Muscle of leg (tissue), 3 donors: ENCODE measurements at regions not wholly inside any gene's neighbourhood (a gene's known extent, or its start where the extent isn't known, plus 50 kb on each side); places are given as distances from the start of the nearest gene placed in this dataset.

Source experiments
- DNase-seq: peaks from one replicate; pipeline ENCODE4 v3.0.0; 2013
- H3K27ac ChIP-seq: one replicate; pipeline ENCODE4 v1.5.1; 2013; ENCODE audit warnings: mild to moderate bottlenecking, low read length, control low read depth
- H3K27me3 ChIP-seq: one replicate; pipeline ENCODE4 v1.6.1; 2013; ENCODE audit warnings: low read length; ENCODE audit not compliant: control insufficient read depth, insufficient read depth
- H3K36me3 ChIP-seq: one replicate; pipeline ENCODE4 v1.6.1; 2013; ENCODE audit warnings: low read length; ENCODE audit not compliant: control insufficient read depth, insufficient read depth
- H3K4me1 ChIP-seq: one replicate; pipeline ENCODE4 v1.6.1; 2013; ENCODE audit warnings: low read length; ENCODE audit not compliant: control insufficient read depth, insufficient read depth
- H3K4me3 ChIP-seq: one replicate; pipeline ENCODE4 v1.5.1; 2013; ENCODE audit warnings: low read length, control low read depth
- H3K9me3 ChIP-seq: replicated peaks from 2 replicates; pipeline ENCODE4 v1.6.1; 2013; ENCODE audit warnings: low read depth, low read length; ENCODE audit not compliant: control insufficient read depth
- WGBS: methylation state at CpG from one replicate; pipeline ENCODE4 v1.1.5; 2013; ENCODE audit warnings: missing lambda C conversion rate; ENCODE audit not compliant: insufficient coverage; 5-methylcytosine and 5-hydroxymethylcytosine counted together

DNA sequence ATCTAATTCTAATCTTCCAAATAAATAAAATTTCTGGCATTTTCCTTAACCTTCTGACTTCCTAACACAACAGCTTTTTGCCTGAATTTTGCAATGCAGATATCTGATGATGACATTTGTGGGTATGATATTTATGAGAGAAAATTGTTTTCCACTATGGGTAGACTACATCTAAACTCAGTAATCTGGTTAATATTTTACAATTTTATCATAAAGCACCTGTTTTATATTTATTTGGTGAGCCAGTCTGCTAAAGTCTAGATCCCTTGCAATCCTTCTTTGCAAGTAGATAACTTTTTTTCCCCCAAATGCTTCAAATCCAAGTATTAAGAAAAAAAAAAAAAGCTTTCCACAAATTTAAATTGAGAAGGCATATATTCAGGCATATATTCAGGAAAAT, 246.2 kb upstream of the DAB2 start:
- H3K4me1 ChIP-seq: no peaks in the 10 kb centered on the region
- no peak overlapping the region for H3K4me3 ChIP-seq
- H3K9me3 ChIP-seq: no peaks in the 10 kb centered on the region
- DNase-seq: no peak
- no peak overlapping the region for H3K27ac ChIP-seq
- H3K36me3 ChIP-seq: no peaks in the 10 kb centered on the region
- no peaks in the 10 kb centered on the region for H3K27me3 ChIP-seq

DNA sequence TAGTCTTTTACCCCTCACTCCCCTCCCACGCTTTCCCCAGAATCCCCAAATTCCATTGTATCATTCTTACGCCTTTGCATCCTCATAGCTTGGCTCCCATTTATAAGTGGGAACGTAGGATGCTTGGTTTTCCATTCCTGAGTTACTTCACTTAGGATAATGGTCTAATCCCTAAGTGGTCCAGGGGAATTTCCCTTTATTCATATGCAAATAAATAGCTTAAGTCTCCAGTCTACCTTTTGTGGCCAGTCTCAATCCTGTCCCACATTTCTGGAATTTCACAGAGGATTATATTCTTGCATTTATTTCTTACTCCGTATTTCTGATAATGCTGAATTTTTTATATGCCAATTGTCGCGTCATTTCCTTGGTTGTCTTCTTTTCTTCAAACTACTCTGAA, 245.6 kb upstream of the DAB2 start:
- H3K9me3 ChIP-seq: no peaks in the 10 kb centered on the region
- no peak overlapping the region for H3K4me3 ChIP-seq
- H3K36me3 ChIP-seq: no peaks in the 10 kb centered on the region
- no CpG with 5 or more reads among the region's 6 CpGs for WGBS
- no peaks in the 10 kb centered on the region for H3K27me3 ChIP-seq
- no peak for DNase-seq
- no peak overlapping the region for H3K27ac ChIP-seq
- no peaks in the 10 kb centered on the region for H3K4me1 ChIP-seq

DNA sequence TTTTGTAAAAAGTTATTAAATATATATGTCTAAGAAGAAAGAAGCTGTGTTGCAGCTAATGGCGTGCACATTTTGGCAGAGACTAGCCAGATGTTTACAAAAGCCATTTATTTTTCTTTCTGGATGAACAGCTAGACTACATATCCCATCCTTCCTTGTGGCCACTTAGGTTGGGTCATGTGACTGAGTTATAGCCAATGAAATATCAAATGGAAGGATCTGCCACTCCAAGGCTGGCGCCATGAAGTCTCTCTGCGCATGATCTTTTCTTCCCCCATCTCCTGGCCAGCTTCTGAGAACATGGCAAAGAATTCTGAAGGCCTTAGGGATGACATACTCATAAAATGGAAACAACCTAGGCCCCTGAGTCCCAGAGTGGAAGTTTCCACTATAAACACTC, 244.2 kb upstream of the DAB2 start:
- WGBS: no CpG with 5 or more reads among the region's 3 CpGs
- no peak overlapping the region for H3K27ac ChIP-seq
- no peaks in the 10 kb centered on the region for H3K27me3 ChIP-seq
- no peak for DNase-seq
- no peaks in the 10 kb centered on the region for H3K9me3 ChIP-seq
- no peaks in the 10 kb centered on the region for H3K4me1 ChIP-seq
- no peaks in the 10 kb centered on the region for H3K36me3 ChIP-seq
- H3K4me3 ChIP-seq: no peak overlapping the region

DNA sequence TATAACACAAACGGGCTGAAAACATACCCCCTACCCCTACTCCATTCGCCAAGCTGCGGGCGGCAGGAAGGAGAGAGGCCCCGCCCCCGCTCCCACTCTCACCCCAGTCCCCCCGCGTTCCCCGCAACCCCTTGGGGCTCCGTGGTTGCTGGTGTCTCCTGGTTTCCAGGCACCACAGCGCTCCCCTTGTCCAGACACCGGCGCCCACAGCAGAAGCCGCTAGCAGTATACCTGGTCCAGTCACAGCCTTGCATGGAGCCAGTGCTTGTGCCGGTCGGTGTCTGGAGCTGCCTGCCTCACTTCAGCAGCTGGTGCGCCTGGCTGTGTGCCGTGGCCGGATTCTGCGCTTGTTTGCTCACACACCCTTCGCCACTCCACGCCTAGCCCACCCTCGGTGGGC, 240.5 kb upstream of the DAB2 start:
- DNase-seq: no peak
- WGBS: 95% methylated on average over 21 of the region's 23 CpGs
- H3K9me3 ChIP-seq: no peaks in the 10 kb centered on the region

DNA sequence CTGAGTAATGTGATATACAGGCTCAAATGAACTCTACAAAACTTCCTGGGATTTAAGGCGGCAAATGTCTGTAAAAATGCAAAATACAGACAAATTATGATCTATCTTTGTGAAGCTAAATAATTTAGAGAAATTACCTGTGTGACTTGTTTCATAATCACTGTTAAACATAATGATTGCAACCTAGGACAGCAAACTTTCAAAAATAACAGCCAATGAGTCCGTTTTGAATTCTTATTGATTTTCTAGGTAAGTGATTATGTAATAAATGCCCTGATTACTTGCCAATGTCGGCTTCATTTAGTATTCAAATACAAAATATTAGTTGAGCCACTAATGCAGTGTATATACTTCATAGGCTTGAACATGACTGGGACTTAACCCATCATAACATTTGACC, 238.2 kb upstream of the DAB2 start:
- no peaks in the 10 kb centered on the region for H3K27me3 ChIP-seq
- no peaks in the 10 kb centered on the region for H3K9me3 ChIP-seq
- no peaks in the 10 kb centered on the region for H3K4me1 ChIP-seq
- H3K27ac ChIP-seq: no peak overlapping the region
- DNase-seq: no peak
- WGBS: no CpG with 5 or more reads among the region's 3 CpGs
- no peak overlapping the region for H3K4me3 ChIP-seq
- H3K36me3 ChIP-seq: no peaks in the 10 kb centered on the region

More for the DNA sequence above, 240.5 kb upstream of the DAB2 start:
- Histone ChIP-seq H3K27me3 (no peaks in the 10 kb centered on the region), H3K4me3 (no peak overlapping the region), H3K27ac (no peak overlapping the region), H3K4me1 (no peaks in the 10 kb centered on the region), H3K36me3 (no peaks in the 10 kb centered on the region)

DNA sequence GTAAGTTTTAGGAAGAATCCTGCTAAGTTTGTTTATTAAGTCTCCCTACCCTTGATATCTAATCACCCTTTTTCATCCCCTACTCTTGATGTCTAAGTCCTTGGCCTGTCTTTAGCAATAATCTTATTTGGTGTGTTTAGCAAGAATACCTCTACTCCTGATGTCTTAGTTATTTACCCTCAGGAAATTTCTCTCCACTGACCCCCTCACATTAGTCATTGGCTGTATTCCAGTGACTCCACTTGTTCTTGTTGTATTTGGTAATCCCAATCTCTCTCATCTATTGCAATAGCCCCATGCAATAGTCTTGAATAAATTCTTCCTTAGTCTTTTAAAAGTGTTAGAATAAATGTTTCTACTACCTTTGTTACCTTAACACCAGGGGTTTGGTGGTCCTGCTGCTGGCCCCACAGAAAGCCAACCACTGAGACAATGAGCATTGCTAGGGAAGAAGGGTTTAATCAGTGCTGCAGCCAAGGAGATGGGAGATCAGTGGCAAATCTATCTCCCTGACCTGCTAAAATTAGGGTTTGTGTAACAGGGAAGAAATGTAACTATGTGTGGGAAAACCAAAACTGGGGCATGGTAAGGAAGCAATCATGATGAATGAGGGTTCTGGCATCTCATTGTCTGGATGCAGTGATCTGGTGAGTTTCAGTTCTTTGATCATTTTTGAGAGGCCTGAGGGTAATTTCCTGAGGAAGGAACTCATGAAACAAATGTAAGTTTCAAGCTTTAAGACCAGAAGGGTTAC, 236.4 kb upstream of the DAB2 start:
- Histone ChIP-seq H3K36me3 (no peaks in the 10 kb centered on the region), H3K27ac (no peak overlapping the region), H3K4me3 (no peak overlapping the region), H3K27me3 (no peaks in the 10 kb centered on the region), H3K4me1 (no peaks in the 10 kb centered on the region), H3K9me3 (no peaks in the 10 kb centered on the region)
- no peak for DNase-seq

DNA sequence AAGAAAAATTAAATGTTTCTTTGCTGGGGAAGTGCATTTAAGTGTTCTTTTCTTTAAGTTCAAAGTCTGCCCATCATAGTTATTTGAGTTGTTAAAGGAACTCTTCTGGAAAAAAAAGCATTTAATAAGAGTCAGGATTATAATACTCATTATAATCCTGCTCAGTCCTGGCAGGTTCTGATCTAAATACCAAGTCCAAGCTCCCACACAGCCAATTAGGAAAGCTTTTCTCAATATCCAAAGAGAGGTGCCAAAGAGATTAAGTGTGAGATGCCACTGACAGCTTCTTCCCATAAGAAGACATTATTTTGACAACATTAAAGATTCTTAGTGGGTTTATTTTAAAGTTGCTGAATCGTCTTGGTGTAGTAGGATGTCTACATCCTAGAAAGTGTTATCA, 235.2 kb upstream of the DAB2 start:
- WGBS: no CpG with 5 or more reads among the region's 1 CpG
- Histone ChIP-seq H3K27me3 (no peaks in the 10 kb centered on the region), H3K27ac (no peak overlapping the region), H3K4me3 (no peak overlapping the region), H3K9me3 (no peaks in the 10 kb centered on the region), H3K4me1 (no peaks in the 10 kb centered on the region), H3K36me3 (no peaks in the 10 kb centered on the region)
- DNase-seq: no peak

DNA sequence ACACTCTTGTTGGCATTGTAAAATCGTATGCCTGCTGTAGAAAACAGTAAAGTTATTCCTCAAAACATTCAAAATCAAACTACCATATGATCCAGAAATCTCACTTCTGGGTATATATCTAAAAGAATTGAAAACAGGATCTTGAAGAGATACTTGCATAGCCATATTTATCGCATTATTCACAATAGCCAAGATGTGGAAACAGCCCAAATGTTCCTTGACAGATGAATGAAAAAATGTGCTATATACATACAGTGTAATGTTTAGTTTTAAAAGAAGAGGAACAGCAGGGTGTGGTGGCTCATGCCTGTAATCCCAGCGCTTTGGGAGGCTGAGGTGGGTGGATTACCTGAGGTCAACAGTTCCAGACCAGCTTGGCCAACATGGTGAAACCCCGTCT, 234.1 kb upstream of the DAB2 start:
- Histone ChIP-seq H3K4me3 (no peak overlapping the region), H3K4me1 (no peaks in the 10 kb centered on the region), H3K36me3 (no peaks in the 10 kb centered on the region), H3K9me3 (no peaks in the 10 kb centered on the region), H3K27me3 (no peaks in the 10 kb centered on the region), H3K27ac (no peak overlapping the region)
- no CpG with 5 or more reads among the region's 4 CpGs for WGBS
- DNase-seq: no peak

DNA sequence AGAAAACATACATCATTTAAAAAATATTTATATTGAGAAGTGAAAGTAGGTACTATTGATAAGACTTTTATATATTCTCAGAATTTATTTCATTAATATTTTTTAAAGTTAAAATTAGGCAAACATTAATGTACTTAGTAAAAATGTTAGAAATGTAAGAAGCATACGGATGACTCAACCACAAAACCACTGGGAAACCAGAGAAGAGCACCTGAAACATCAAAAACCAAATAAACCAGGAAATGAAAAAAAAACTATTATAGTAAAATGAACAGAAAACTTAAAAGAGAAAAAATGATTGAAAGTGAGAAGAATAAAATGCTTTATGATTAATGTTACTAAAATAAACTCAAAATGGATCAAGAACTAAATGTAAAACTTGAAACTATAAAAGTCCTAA, 233.2 kb upstream of the DAB2 start:
- no peaks in the 10 kb centered on the region for H3K27me3 ChIP-seq
- no peak overlapping the region for H3K27ac ChIP-seq
- no CpG with 5 or more reads among the region's 1 CpG for WGBS
- H3K9me3 ChIP-seq: no peaks in the 10 kb centered on the region
- no peaks in the 10 kb centered on the region for H3K36me3 ChIP-seq
- no peak overlapping the region for H3K4me3 ChIP-seq
- H3K4me1 ChIP-seq: no peaks in the 10 kb centered on the region
- no peak for DNase-seq

DNA sequence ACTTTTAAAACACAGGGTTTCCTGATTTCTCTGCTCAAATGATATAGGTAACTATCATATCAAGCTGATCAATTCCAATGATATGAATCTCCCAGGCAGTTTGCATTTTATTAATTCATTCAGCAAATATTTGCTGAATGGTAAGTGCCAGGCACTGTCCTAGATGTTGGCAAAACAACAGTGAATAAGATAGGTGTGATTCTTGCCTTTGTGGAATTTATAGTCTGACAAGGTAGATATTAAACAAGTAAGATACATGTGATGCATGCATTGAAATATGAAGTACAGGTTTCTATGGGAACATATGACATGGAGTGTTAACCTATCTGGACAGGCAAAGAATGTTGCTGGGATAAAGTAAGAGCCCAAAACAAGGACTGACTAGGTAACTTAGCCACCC, 231.8 kb upstream of the DAB2 start:
- no peaks in the 10 kb centered on the region for H3K4me1 ChIP-seq
- H3K4me3 ChIP-seq: no peak overlapping the region
- H3K27me3 ChIP-seq: no peaks in the 10 kb centered on the region
- H3K9me3 ChIP-seq: no peaks in the 10 kb centered on the region
- H3K36me3 ChIP-seq: no peaks in the 10 kb centered on the region
- DNase-seq: no peak
- no peak overlapping the region for H3K27ac ChIP-seq

DNA sequence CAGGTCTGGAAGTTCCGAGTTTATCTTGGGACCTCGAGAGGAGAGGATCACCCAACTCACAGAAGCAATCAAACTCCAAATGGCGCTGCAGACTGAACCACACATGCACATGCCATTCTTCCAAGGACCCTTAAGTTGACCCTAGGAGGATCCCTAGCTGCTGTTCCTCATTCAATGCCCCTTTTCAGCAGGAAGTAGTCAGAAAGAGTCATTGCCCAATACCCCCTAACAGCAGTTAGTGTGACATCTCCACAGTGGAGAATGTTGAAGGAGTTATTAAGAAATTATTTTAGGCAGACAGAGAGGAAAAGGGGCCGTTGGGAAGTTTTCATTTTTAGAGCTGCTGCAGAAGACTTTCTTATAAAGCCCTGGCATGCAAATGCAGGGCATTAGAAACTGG, 229.9 kb upstream of the DAB2 start:
- DNase-seq: no peak
- H3K27me3 ChIP-seq: no peaks in the 10 kb centered on the region
- no peaks in the 10 kb centered on the region for H3K4me1 ChIP-seq
- H3K36me3 ChIP-seq: no peaks in the 10 kb centered on the region
- H3K4me3 ChIP-seq: no peak overlapping the region
- 86% methylated on average over 3 of the region's 4 CpGs for WGBS
- no peak overlapping the region for H3K27ac ChIP-seq
- no peaks in the 10 kb centered on the region for H3K9me3 ChIP-seq
